ENCODE measurements at regions not wholly inside any gene's neighbourhood (a gene's known extent, or its start where the extent isn't known, plus 50 kb on each side); places are given as distances from the start of the nearest gene placed in this dataset.

DNA sequence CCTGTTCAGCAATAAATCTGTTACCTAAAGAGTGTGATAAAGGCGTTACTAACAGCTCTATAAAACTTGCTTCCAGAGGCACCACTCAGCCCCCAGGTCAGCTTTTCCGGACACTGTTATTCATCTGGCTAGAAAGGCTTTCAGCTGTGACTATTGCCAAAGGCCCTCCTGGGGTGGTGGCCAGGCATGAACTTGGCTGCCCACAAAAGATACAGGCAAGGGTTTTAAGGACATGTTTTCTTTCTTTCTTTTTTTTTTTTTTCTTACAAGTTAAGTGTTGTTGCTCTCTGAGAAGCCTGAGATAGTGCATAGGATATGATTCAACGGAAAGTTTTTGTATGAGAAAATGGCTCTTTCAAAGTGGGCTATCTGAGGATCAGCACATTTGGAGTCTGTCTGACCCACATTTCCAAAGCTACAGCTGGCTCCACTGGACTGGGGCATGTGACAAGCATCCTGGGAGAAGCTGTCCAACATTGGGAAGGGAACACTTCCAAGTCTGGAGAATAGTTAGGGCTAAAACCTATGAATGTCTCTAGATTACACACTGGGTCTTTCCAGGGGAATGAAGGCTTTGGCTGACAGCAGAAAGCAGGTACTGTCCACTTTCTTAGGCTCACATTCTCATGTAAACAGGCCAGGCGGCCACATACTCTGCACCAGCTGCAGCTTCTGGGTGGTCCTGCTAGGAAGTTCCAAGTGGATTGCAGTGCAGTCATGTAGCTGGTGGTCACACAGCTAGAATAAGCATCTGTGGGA is 639.7 kb downstream of the LMO4 start:
- Histone ChIP-seq H3K27ac (peak overlapping the region; percentile 4 to 72), H3K4me1 (peaks cover 8% of the 10 kb centered on the region), H3K9me3 (no peaks in the 10 kb centered on the region), H3K4me3 (no peak overlapping the region), H3K36me3 (ENCODE audit: low read depth, missing control alignments) (no peaks in the 10 kb centered on the region), H3K27me3 (no peaks in the 10 kb centered on the region)
- WGBS, 2 donors = 43 to 58% methylated on average over 4 of the region's 4 CpGs
- intact Hi-C loops (cut with DNase I; ENCODE audit: low total_unique reads) = no loop called here
- peak; percentile 50 for DNase-seq
- no peak for TF ChIP-seq CTCF (IDR thresholded peaks at IDR 0.05)

DNA sequence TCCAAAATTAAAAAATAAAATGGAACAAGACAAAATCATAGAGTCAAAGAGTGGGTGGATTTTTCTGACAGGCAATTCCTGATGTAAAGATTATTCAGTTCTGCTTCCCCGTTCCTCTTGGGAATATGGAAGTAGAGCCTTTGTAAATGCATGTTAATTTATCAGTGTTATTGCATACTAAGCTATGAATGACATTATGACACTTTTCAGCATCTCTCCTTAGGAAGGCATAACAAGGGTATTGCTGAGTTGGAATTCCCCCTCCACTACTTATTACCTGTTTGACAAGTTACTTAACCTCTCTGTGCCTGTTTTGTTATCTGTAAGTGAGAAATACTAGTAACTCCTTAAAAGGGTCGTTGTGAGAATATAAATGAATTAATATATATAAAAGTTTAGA is 640.4 kb downstream of the LMO4 start:
- Histone ChIP-seq H3K4me3 (no peak overlapping the region), H3K9me3 (no peaks in the 10 kb centered on the region), H3K27ac (peak overlapping the region in 1 of 2 donors; percentile 72), H3K4me1 (peaks cover 8% of the 10 kb centered on the region), H3K36me3 (ENCODE audit: low read depth, missing control alignments) (no peaks in the 10 kb centered on the region), H3K27me3 (no peaks in the 10 kb centered on the region)
- TF ChIP-seq CTCF (IDR thresholded peaks at IDR 0.05) (no peak), POLR2A (IDR thresholded peaks at IDR 0.05) (no peak)
- DNase-seq = no peak
- intact Hi-C loops (cut with DNase I; ENCODE audit: low total_unique reads) = no loop called here
- 61 to 68% methylated on average over 2 of the region's 2 CpGs for WGBS, 2 donors

- intact Hi-C loops (cut with DNase I; ENCODE audit: low total_unique reads) = no loop called here
- DNase-seq = no peak
- no peak overlapping the region for H3K4me3 ChIP-seq
- TF ChIP-seq POLR2A (IDR thresholded peaks at IDR 0.05) (no peak), CTCF (IDR thresholded peaks at IDR 0.05) (no peak)
- 62 to 70% methylated on average over 3 of the region's 3 CpGs for WGBS, 2 donors
- peaks cover 8% of the 10 kb centered on the region for H3K4me1 ChIP-seq
- no peaks in the 10 kb centered on the region for H3K36me3 ChIP-seq (ENCODE audit: low read depth, missing control alignments)
- H3K27ac ChIP-seq = no peak overlapping the region
- no peaks in the 10 kb centered on the region for H3K9me3 ChIP-seq
- no peaks in the 10 kb centered on the region for H3K27me3 ChIP-seq
These were observed 644.1 kb downstream of the LMO4 start for GRCh38 chr1:87972811-87973210.

- Histone ChIP-seq H3K27me3 (no peaks in the 10 kb centered on the region), H3K27ac (no peak overlapping the region), H3K4me3 (no peak overlapping the region), H3K36me3 (ENCODE audit: low read depth, missing control alignments) (no peaks in the 10 kb centered on the region), H3K9me3 (no peaks in the 10 kb centered on the region), H3K4me1 (peaks cover 4% of the 10 kb centered on the region)
- no peak for TF ChIP-seq POLR2A (IDR thresholded peaks at IDR 0.05)
- TF ChIP-seq CTCF (IDR thresholded peaks at IDR 0.05) = no peak
- intact Hi-C loops (cut with DNase I; ENCODE audit: low total_unique reads) = no loop called here
- no peak for DNase-seq
- 91 to 93% methylated on average over 3 of the region's 3 CpGs for WGBS, 2 donors
These were observed 645.2 kb downstream of the LMO4 start for GRCh38 chr1:87973896-87974295.

GRCh38 chr1:87976316-87976715 is 647.6 kb downstream of the LMO4 start:
- Histone ChIP-seq H3K27ac (no peak overlapping the region), H3K36me3 (ENCODE audit: low read depth, missing control alignments) (no peaks in the 10 kb centered on the region), H3K4me1 (no peaks in the 10 kb centered on the region), H3K9me3 (no peaks in the 10 kb centered on the region), H3K4me3 (no peak overlapping the region), H3K27me3 (no peaks in the 10 kb centered on the region)
- DNase-seq = no peak
- intact Hi-C loops (cut with DNase I; ENCODE audit: low total_unique reads) = no loop called here
- TF ChIP-seq POLR2A (IDR thresholded peaks at IDR 0.05) (no peak), CTCF (IDR thresholded peaks at IDR 0.05) (no peak)

Measured in testis (tissue), 2 donors.